ENCODE measurements at regions not wholly inside any gene's neighbourhood (a gene's known extent, or its start where the extent isn't known, plus 50 kb on each side); places are given as distances from the start of the nearest gene placed in this dataset.

GRCh38 chr6:163630572-163630971 is 216.1 kb downstream of the QKI start:
- Mint-ChIP-seq H3K4me1 (ENCODE audit: low read depth, unreplicated experiment) (no peaks in the 10 kb centered on the region), H3K27me3 (ENCODE audit: insufficient read depth, unreplicated experiment) (no peaks in the 10 kb centered on the region), H3K36me3 (ENCODE audit: insufficient read depth, unreplicated experiment) (no peaks in the 10 kb centered on the region), H3K4me3 (ENCODE audit: unreplicated experiment) (no peak overlapping the region), H3K27ac (ENCODE audit: unreplicated experiment) (no peak overlapping the region), H3K9me3 (ENCODE audit: unreplicated experiment) (no peaks in the 10 kb centered on the region)
- BruUV-seq (replicated peaks): no TSS peak
- no peak for TF ChIP-seq CTCF (IDR thresholded peaks at IDR 0.05; ENCODE audit: insufficient read depth in 1 of 2, low read depth in 1 of 2, low read length in 1 of 2, severe bottlenecking in 1 of 2, unreplicated experiment in 1 of 2)
- H3K36me3 ChIP-seq (ENCODE audit: control insufficient read depth, insufficient read depth, low read length): no peaks in the 10 kb centered on the region
- no peak overlapping the region for H3K4me3 ChIP-seq (ENCODE audit: low read depth, low read length)
- CTCF ChIA-PET: no interaction called here
- no peak for DNase-seq
- no peaks in the 10 kb centered on the region for H3K9me3 ChIP-seq
- intact Hi-C loops (cut with micrococcal nuclease; ENCODE audit: unreplicated experiment): no loop called here
- POLR2A ChIA-PET: no interaction called here
- H3K27me3 ChIP-seq (replicated peaks; ENCODE audit: control insufficient read depth, insufficient read depth, low read length): no peaks in the 10 kb centered on the region
- no peaks in the 10 kb centered on the region for H3K4me1 ChIP-seq

GRCh38 chr6:163630096-163630495 is 215.6 kb downstream of the QKI start:
- POLR2A ChIA-PET: no interaction called here
- Histone ChIP-seq H3K27me3 (replicated peaks; ENCODE audit: control insufficient read depth, insufficient read depth, low read length) (no peaks in the 10 kb centered on the region), H3K4me3 (ENCODE audit: low read depth, low read length) (no peak overlapping the region), H3K4me1 (no peaks in the 10 kb centered on the region), H3K36me3 (ENCODE audit: control insufficient read depth, insufficient read depth, low read length) (no peaks in the 10 kb centered on the region), H3K9me3 (no peaks in the 10 kb centered on the region)
- H3K27me3 Mint-ChIP-seq (ENCODE audit: insufficient read depth, unreplicated experiment): no peaks in the 10 kb centered on the region
- no peak overlapping the region for H3K27ac Mint-ChIP-seq (ENCODE audit: unreplicated experiment)
- no peaks in the 10 kb centered on the region for H3K36me3 Mint-ChIP-seq (ENCODE audit: insufficient read depth, unreplicated experiment)
- CTCF ChIA-PET: no interaction called here
- BruUV-seq (replicated peaks): no TSS peak
- H3K4me1 Mint-ChIP-seq (ENCODE audit: low read depth, unreplicated experiment): no peaks in the 10 kb centered on the region
- DNase-seq: no peak
- H3K9me3 Mint-ChIP-seq (ENCODE audit: unreplicated experiment): no peaks in the 10 kb centered on the region
- H3K4me3 Mint-ChIP-seq (ENCODE audit: unreplicated experiment): no peak overlapping the region
- intact Hi-C loops (cut with micrococcal nuclease; ENCODE audit: unreplicated experiment): no loop called here
- TF ChIP-seq CTCF (IDR thresholded peaks at IDR 0.05; ENCODE audit: insufficient read depth in 1 of 2, low read depth in 1 of 2, low read length in 1 of 2, severe bottlenecking in 1 of 2, unreplicated experiment in 1 of 2): no peak

Data from Caco-2 (cell line).